K562 (cell line): ENCODE measurements at regions not wholly inside any gene's neighbourhood (a gene's known extent, or its start where the extent isn't known, plus 50 kb on each side); places are given as distances from the start of the nearest gene placed in this dataset.

Experiments used
- ATAC-seq: fragments of 200-7000 bp; cut with Tn5 transposase; 3 replicates; pipeline ENCODE4 v1.9.1; 2020; ENCODE audit warnings: moderate library complexity
- BruUV-seq: library from RNA; stranded (reverse); fragments of 400-500 nt; replicated peaks from 2 replicates; lab custom pipeline; 2021; lab: Mats Ljungman, UMichigan
- CTCF ChIA-PET: fragments of 300-600 bp; formaldehyde crosslinking; extraction: SDS; loops from one replicate; lab custom pipeline; 2021; ENCODE audit warnings: low intra/inter-chr PET ratio; lab: Yijun Ruan, JAX
- POLR2A ChIA-PET: fragments of 300-600, 350-650 bp; sonication (Branson Sonifier 250); formaldehyde crosslinking; extraction: SDS; loops from one replicate; lab custom pipeline; 2021; ENCODE audit warnings: antibody characterized with exemption, inconsistent platforms; lab: Yijun Ruan, JAX
- DNase-seq, 4 experiments: peaks; one replicate each; pipeline versions ENCODE4 v3.0.0 to v3.0.0-alpha.2; 2011 to 2018; ENCODE audit warnings: low spot score in 3 of 4, mixed read lengths in 3 of 4; ENCODE audit errors: extremely low read depth in 1 of 4
- FAIRE-seq: peaks from 2 replicates; lab custom pipeline; 2011; peaks lifted over from hg19 to GRCh38; lab: Jason Lieb, UNC
- H2AFZ ChIP-seq: 2 replicates; pipeline ENCODE4 v1.6.0; 2011; ENCODE audit warnings: low read depth, low read length, control low read depth, inconsistent platforms
- H3K27ac ChIP-seq: fragments of 200-600 bp; 3 replicates; pipeline ENCODE4 v1.8.0; 2011; ENCODE audit warnings: low read depth, mild to moderate bottlenecking, control low read depth, inconsistent platforms, low read length, moderate library complexity, mixed read lengths; ENCODE audit errors: extremely low read depth
- H3K27me3 ChIP-seq, 2 experiments: fragments of 300-600 bp in 1 of 2; 2 replicates in 1 of 2; 3 replicates in 1 of 2; pipeline versions ENCODE4 v1.6.0 to v1.8.0; 2011; ENCODE audit warnings: inconsistent platforms in 2 of 2, low read length in 2 of 2, mild to moderate bottlenecking in 1 of 2, mixed read lengths in 1 of 2, moderate library complexity in 1 of 2; ENCODE audit not compliant: control insufficient read depth in 2 of 2, insufficient read depth in 2 of 2
- H3K36me3 ChIP-seq: fragments of 300-600 bp; 3 replicates; pipeline ENCODE4 v1.8.0; 2011; ENCODE audit warnings: mild to moderate bottlenecking, low read length, inconsistent platforms; ENCODE audit not compliant: control insufficient read depth, insufficient read depth
- H3K4me1 ChIP-seq, 2 experiments: fragments of 200-600 bp in 1 of 2; replicated peaks in 1 of 2; 2 replicates in 1 of 2; 3 replicates in 1 of 2; pipeline versions ENCODE4 v1.5.1 to v1.8.0; 2011; ENCODE audit warnings: inconsistent platforms in 2 of 2, low read length in 2 of 2, mild to moderate bottlenecking in 1 of 2, mixed read lengths in 1 of 2, moderate library complexity in 1 of 2; ENCODE audit not compliant: control insufficient read depth in 2 of 2, insufficient read depth in 2 of 2
- H3K4me2 ChIP-seq: 2 replicates; pipeline ENCODE4 v1.6.1; 2011; ENCODE audit warnings: low read length, control low read depth, inconsistent platforms, mixed read lengths; ENCODE audit not compliant: insufficient read depth
- H3K4me3 ChIP-seq: fragments of 200-600 bp; sonication (generic), shearing (Covaris generic); 2 replicates; pipeline ENCODE4 v1.5.1; 2016; ENCODE audit warnings: control low read depth, inconsistent platforms
- H3K79me2 ChIP-seq: fragments of 200-600 bp; 3 replicates; pipeline ENCODE4 v1.8.0; 2011; ENCODE audit warnings: low read length, inconsistent platforms; ENCODE audit not compliant: control insufficient read depth, insufficient read depth
- H3K9ac ChIP-seq, 2 experiments: 2 replicates each; pipeline versions ENCODE4 v1.6.0 to v1.6.1; 2011; ENCODE audit warnings: low read depth in 2 of 2, low read length in 2 of 2, control low read depth in 1 of 2, inconsistent platforms in 1 of 2, mild to moderate bottlenecking in 1 of 2, mixed read lengths in 1 of 2; ENCODE audit not compliant: insufficient read depth in 1 of 2
- H3K9me1 ChIP-seq: one replicate; pipeline ENCODE4 v1.6.0; 2011; ENCODE audit warnings: inconsistent platforms, mild to moderate bottlenecking, low read length, moderate library complexity; ENCODE audit not compliant: control insufficient read depth, insufficient read depth
- H3K9me3 ChIP-seq: replicated peaks from 2 replicates; pipeline ENCODE4 v1.5.1; 2011; ENCODE audit warnings: low read depth, low read length, inconsistent platforms; ENCODE audit not compliant: control insufficient read depth, insufficient read depth
- H4K20me1 ChIP-seq: replicated peaks from 2 replicates; pipeline ENCODE4 v1.6.1; 2011; ENCODE audit warnings: low read length, inconsistent platforms, mixed read lengths; ENCODE audit not compliant: control insufficient read depth, insufficient read depth
- ADNP ChIP-seq: fragments of 200-800 bp; sonication (Bioruptor generic); IDR thresholded peaks from 2 replicates; pipeline ENCODE4 v1.6.1; 2016; ENCODE audit warnings: missing genetic modification characterization, missing compliant biosample characterization
- CHD2 ChIP-seq: IDR thresholded peaks from 2 replicates; pipeline ENCODE4 v1.6.1; 2011; ENCODE audit warnings: low read depth, low read length
- CREM ChIP-seq: IDR thresholded peaks from 2 replicates; pipeline ENCODE4 v1.6.1; 2014; ENCODE audit warnings: antibody characterized with exemption, low read depth
- FOSL1 ChIP-seq: fragments of 200-800 bp; sonication (Bioruptor generic); conservative IDR thresholded peaks from 2 replicates; pipeline ENCODE4 v1.6.1; 2016; ENCODE audit warnings: missing genetic modification characterization, missing compliant biosample characterization
- KAT2B ChIP-seq: IDR thresholded peaks from one replicate; pipeline ENCODE4 v1.6.1; 2012; ENCODE audit warnings: low read depth, mild to moderate bottlenecking, control low read depth, inconsistent platforms, low read length, moderate library complexity
- KDM4B ChIP-seq, 2 experiments: fragments of 450-650 bp in 1 of 2; sonication (generic) in 1 of 2; IDR thresholded peaks; 2 replicates each; pipeline ENCODE4 v1.6.1; 2016 to 2017; ENCODE audit warnings: borderline replicate concordance in 2 of 2, antibody characterized with exemption in 1 of 2, low read depth in 1 of 2, mild to moderate bottlenecking in 1 of 2
- MCM3 ChIP-seq: fragments of 450-650 bp; IDR thresholded peaks from 2 replicates; pipeline ENCODE4 v1.6.1; 2016
- NR2C1 ChIP-seq, 2 experiments: fragments of 450-650 bp; IDR thresholded peaks; 2 replicates each; pipeline ENCODE4 v1.6.1; 2017; ENCODE audit warnings: mild to moderate bottlenecking in 2 of 2, antibody characterized with exemption in 1 of 2, inconsistent platforms in 1 of 2, missing compliant biosample characterization in 1 of 2, missing genetic modification characterization in 1 of 2
- PRMT5 ChIP-seq: sonication (generic); formaldehyde crosslinking; IDR thresholded peaks from 2 replicates; pipeline ENCODE4 v1.5.0; 2020; ENCODE audit warnings: missing genetic modification reagents
- RBM22 ChIP-seq: fragments of 200-400 bp; formaldehyde crosslinking; IDR thresholded peaks from 2 replicates; pipeline ENCODE4 v1.6.1; 2018; ENCODE audit warnings: low read length, low read depth; ENCODE audit not compliant: poor library complexity, severe bottlenecking
- SNRNP70 ChIP-seq: fragments of 200-400 bp; formaldehyde crosslinking; optimal IDR thresholded peaks from 2 replicates; pipeline ENCODE3; 2017; ENCODE audit warnings: low read depth, low read length
- ZNF507 ChIP-seq: conservative IDR thresholded peaks from 2 replicates; pipeline ENCODE4 v1.6.1; 2017; ENCODE audit warnings: missing genetic modification characterization, missing compliant biosample characterization
- ZNF57 ChIP-seq: fragments of 450-650 bp; formaldehyde crosslinking; IDR thresholded peaks from 2 replicates; pipeline ENCODE4 v1.4.0; 2020; ENCODE audit warnings: mild to moderate bottlenecking, moderate library complexity
- WGBS: fragments of 100-300 bp; shearing (Covaris generic); methylation state at CpG from one replicate; pipeline ENCODE4 v1.1.6; 2016; ENCODE audit warnings: low coverage, mixed read lengths; ENCODE audit not compliant: insufficient coverage; ENCODE audit errors: missing lambda C conversion rate; 5-methylcytosine and 5-hydroxymethylcytosine counted together
- in situ Hi-C: fragments of 300-500 bp; cut with MboI; formaldehyde crosslinking; loops from 4 replicates; pipeline ENCODE4 v1.15.0; 2018; ENCODE audit warnings: inconsistent platforms, mixed read lengths
- intact Hi-C: fragments of 100-400 bp; cut with micrococcal nuclease; formaldehyde crosslinking; loops from 2 replicates; pipeline ENCODE4 v1.14.2; 2022
- TF ChIP-seq, protein P1 (sequence below): sonication (generic); formaldehyde crosslinking; IDR thresholded peaks from 2 replicates; pipeline ENCODE4 v1.8.1; 2023; ENCODE audit warnings: mild to moderate bottlenecking, missing genetic modification reagents
- TF ChIP-seq, protein P2 (sequence below): sonication (generic); formaldehyde crosslinking; IDR thresholded peaks from 2 replicates; pipeline ENCODE4 v1.5.0; 2020; ENCODE audit warnings: missing genetic modification reagents
- TF ChIP-seq, protein P3 (sequence below), 3 experiments: IDR thresholded peaks in 2 of 3; conservative IDR thresholded peaks in 1 of 3; 2 replicates each; pipeline ENCODE4 v1.5.1; 2011 to 2012; ENCODE audit warnings: low read length in 3 of 3, mild to moderate bottlenecking in 3 of 3, control low read depth in 2 of 3, improper control_type of control experiment in 1 of 3, inconsistent platforms in 1 of 3, low read depth in 1 of 3, mixed read lengths in 1 of 3, moderate library complexity in 1 of 3; ENCODE audit not compliant: insufficient read depth in 2 of 3

DNA sequence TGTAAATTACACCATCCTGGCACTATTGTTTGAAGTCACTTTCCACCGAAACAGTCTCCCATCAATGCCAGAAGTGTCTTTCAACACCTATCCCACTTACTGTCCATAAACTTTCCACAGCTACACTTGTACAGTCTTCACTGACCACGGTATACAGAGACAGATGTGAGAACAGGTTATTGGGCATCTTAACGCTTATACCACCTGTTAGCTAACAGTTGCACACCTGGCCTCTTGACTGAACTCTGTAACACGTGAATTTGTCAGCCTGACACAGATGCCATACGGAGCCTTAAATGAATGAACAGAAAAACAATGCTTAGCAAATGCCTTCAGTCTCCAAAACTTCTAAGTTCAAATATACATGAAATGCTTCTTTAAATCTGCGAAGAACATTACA, 440.5 kb downstream of the SHQ1 start (continued):
- TF ChIP-seq ZNF507 (tag), result no peak

DNA sequence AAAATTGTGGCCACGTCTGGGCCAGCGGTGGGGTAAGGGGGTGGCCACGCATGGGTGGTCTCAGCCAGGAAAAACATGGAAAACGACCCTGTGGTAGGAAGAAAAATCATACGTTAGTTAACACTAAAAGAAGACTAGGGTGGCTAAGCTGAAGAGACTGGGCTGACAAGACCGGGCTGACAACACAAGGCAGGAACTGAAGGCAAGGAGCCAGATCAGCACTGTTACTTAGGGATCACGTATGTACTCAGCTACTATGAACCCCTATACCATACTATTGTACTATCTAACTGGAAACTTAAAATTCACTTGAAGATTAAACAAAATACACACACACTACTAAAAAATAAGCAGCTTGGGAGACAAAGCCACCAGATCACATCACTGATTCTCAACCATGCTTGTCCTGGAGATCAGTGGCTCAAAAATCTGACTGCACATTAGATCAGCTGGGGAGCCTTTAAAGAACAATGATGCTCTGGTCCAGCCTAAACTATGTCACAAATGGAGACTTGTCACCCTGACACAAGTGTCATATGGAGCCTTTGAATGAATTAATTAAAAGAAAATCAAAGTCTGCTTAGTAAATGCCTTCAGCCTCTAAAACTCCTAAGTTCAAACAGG, 442.2 kb downstream of the SHQ1 start:
- Histone ChIP-seq H3K27me3 (no peaks in the 10 kb centered on the region), H3K36me3 (peaks cover 5% of the 10 kb centered on the region; the same call in 2 of the 3 replicates), H3K4me2 (no peak overlapping the region), H3K9me3 (no peaks in the 10 kb centered on the region), H3K4me3 (no peak overlapping the region), H3K9ac (no peak overlapping the region), H3K27ac (no peak overlapping the region), H4K20me1 (peaks cover 79% of the 10 kb centered on the region), H3K9me1 (peaks cover 5% of the 10 kb centered on the region), H3K79me2 (peaks cover 100% of the 10 kb centered on the region), H3K4me1 (peaks cover 4 to 25% of the 10 kb centered on the region in 2 experiments; a peak in 4 of 5 replicates), H2AFZ (no peak overlapping the region)
- peak; percentile 37 for FAIRE-seq
- DNase-seq, result no peak
- CTCF ChIA-PET, result no interaction called here
- ATAC-seq, result peak; percentile 64
- in situ Hi-C loops, result no loop called here
- TSS peak; percentile 22 for BruUV-seq
- POLR2A ChIA-PET, result no interaction called here
- WGBS, result 42% methylated on average over 7 of the region's 7 CpGs
- intact Hi-C loops, result no loop called here
- TF ChIP-seq NR2C1 (IDR thresholded peaks at IDR 0.05) (no peak), NR2C1 (tag; IDR thresholded peaks at IDR 0.05) (no peak), KDM4B (IDR thresholded peaks at IDR 0.05; ENCODE audit: borderline replicate concordance in 2 of 2, low read depth in 1 of 2) (no peak), FOSL1 (tag) (no peak), ZNF57 (CRISPR knock-in tag) (no peak), SNRNP70 (no peak), CREM (no peak), MCM3 (no peak), CHD2 (no peak), PRMT5 (CRISPR knock-in tag) (no peak), KAT2B (no peak), RBM22 (no peak), ADNP (tag) (no peak)
- TF ChIP-seq, protein P1, sequence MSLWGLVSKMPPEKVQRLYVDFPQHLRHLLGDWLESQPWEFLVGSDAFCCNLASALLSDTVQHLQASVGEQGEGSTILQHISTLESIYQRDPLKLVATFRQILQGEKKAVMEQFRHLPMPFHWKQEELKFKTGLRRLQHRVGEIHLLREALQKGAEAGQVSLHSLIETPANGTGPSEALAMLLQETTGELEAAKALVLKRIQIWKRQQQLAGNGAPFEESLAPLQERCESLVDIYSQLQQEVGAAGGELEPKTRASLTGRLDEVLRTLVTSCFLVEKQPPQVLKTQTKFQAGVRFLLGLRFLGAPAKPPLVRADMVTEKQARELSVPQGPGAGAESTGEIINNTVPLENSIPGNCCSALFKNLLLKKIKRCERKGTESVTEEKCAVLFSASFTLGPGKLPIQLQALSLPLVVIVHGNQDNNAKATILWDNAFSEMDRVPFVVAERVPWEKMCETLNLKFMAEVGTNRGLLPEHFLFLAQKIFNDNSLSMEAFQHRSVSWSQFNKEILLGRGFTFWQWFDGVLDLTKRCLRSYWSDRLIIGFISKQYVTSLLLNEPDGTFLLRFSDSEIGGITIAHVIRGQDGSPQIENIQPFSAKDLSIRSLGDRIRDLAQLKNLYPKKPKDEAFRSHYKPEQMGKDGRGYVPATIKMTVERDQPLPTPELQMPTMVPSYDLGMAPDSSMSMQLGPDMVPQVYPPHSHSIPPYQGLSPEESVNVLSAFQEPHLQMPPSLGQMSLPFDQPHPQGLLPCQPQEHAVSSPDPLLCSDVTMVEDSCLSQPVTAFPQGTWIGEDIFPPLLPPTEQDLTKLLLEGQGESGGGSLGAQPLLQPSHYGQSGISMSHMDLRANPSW (CRISPR knock-in tag), result no peak
- TF ChIP-seq, protein P2, sequence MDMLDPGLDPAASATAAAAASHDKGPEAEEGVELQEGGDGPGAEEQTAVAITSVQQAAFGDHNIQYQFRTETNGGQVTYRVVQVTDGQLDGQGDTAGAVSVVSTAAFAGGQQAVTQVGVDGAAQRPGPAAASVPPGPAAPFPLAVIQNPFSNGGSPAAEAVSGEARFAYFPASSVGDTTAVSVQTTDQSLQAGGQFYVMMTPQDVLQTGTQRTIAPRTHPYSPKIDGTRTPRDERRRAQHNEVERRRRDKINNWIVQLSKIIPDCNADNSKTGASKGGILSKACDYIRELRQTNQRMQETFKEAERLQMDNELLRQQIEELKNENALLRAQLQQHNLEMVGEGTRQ (CRISPR knock-in tag), result no peak
- TF ChIP-seq, protein P3, sequence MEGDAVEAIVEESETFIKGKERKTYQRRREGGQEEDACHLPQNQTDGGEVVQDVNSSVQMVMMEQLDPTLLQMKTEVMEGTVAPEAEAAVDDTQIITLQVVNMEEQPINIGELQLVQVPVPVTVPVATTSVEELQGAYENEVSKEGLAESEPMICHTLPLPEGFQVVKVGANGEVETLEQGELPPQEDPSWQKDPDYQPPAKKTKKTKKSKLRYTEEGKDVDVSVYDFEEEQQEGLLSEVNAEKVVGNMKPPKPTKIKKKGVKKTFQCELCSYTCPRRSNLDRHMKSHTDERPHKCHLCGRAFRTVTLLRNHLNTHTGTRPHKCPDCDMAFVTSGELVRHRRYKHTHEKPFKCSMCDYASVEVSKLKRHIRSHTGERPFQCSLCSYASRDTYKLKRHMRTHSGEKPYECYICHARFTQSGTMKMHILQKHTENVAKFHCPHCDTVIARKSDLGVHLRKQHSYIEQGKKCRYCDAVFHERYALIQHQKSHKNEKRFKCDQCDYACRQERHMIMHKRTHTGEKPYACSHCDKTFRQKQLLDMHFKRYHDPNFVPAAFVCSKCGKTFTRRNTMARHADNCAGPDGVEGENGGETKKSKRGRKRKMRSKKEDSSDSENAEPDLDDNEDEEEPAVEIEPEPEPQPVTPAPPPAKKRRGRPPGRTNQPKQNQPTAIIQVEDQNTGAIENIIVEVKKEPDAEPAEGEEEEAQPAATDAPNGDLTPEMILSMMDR (IDR thresholded peaks at IDR 0.05 in 2 of 3, conservative IDR thresholded peaks at IDR 0.05 in 1 of 3; ENCODE audit: insufficient read depth in 2 of 3, low read depth in 1 of 3, low read length in 3 of 3), result no peak
